CD14-positive monocyte (primary cell): ENCODE measurements at regions not wholly inside any gene's neighbourhood (a gene's known extent, or its start where the extent isn't known, plus 50 kb on each side); places are given as distances from the start of the nearest gene placed in this dataset.

Source experiments
- DNase-seq, 3 donors: peaks; one replicate each; pipeline ENCODE4 v3.0.0-alpha.2; 2011 to 2022
- H2AFZ ChIP-seq: 2 replicates; pipeline ENCODE4 v1.6.0; 2012; ENCODE audit warnings: mild to moderate bottlenecking, low read depth, low read length, inconsistent platforms; ENCODE audit not compliant: insufficient read depth, poor library complexity, severe bottlenecking
- H3K27ac ChIP-seq, 2 donors: 1 replicate in 1 of 2; 2 replicates in 1 of 2; pipeline ENCODE4 v1.5.1; 2012 to 2013; ENCODE audit warnings: low read length in 2 of 2, control low read depth in 1 of 2, inconsistent platforms in 1 of 2, low read depth in 1 of 2, mild to moderate bottlenecking in 1 of 2
- H3K27me3 ChIP-seq, 2 donors: one replicate each; pipeline versions ENCODE4 v1.6.0 to v1.6.1; 2011 to 2013; ENCODE audit warnings: low read length in 2 of 2; ENCODE audit not compliant: control insufficient read depth in 2 of 2, insufficient read depth in 2 of 2
- H3K36me3 ChIP-seq, 2 donors: replicated peaks in 1 of 2; 1 replicate in 1 of 2; 2 replicates in 1 of 2; pipeline versions ENCODE4 v1.5.1 to v1.6.1; 2012 to 2013; ENCODE audit warnings: low read length in 2 of 2, control low read depth in 1 of 2, inconsistent platforms in 1 of 2, mild to moderate bottlenecking in 1 of 2; ENCODE audit not compliant: insufficient read depth in 2 of 2, control insufficient read depth in 1 of 2
- H3K4me1 ChIP-seq, 2 donors: 1 replicate in 1 of 2; 2 replicates in 1 of 2; pipeline versions ENCODE4 v1.5.1 to v1.6.1; 2012 to 2013; ENCODE audit warnings: low read length in 2 of 2, control low read depth in 1 of 2, inconsistent platforms in 1 of 2, mild to moderate bottlenecking in 1 of 2, moderate library complexity in 1 of 2; ENCODE audit not compliant: insufficient read depth in 2 of 2, control insufficient read depth in 1 of 2
- H3K4me2 ChIP-seq: replicated peaks from 2 replicates; pipeline ENCODE3; 2012; ENCODE audit warnings: low read length, moderate library complexity, mild to moderate bottlenecking; ENCODE audit not compliant: poor library complexity, severe bottlenecking; ENCODE audit errors: extremely low read depth
- H3K4me3 ChIP-seq, 3 experiments: fragments of 200-600 bp in 1 of 3; sonication (generic) in 1 of 3; replicated peaks in 1 of 3; 1 replicate in 2 of 3; 2 replicates in 1 of 3; pipeline ENCODE4 v1.5.1; 2011 to 2013; ENCODE audit warnings: low read length in 3 of 3, mild to moderate bottlenecking in 3 of 3, control low read depth in 2 of 3, low read depth in 2 of 3, inconsistent platforms in 1 of 3, moderate library complexity in 1 of 3
- H3K79me2 ChIP-seq: 2 replicates; pipeline ENCODE4 v1.6.0; 2012; ENCODE audit warnings: mild to moderate bottlenecking, control low read depth, inconsistent platforms, low read length, moderate library complexity; ENCODE audit not compliant: insufficient read depth
- H3K9ac ChIP-seq: 2 replicates; pipeline ENCODE4 v1.6.0; 2017; ENCODE audit warnings: low read length, mild to moderate bottlenecking; ENCODE audit not compliant: insufficient read depth, poor library complexity, severe bottlenecking
- H3K9me3 ChIP-seq, 2 donors: replicated peaks in 1 of 2; 1 replicate in 1 of 2; 2 replicates in 1 of 2; pipeline versions ENCODE4 v1.5.1 to v1.6.1; 2012 to 2013; ENCODE audit warnings: low read length in 2 of 2, control low read depth in 1 of 2; ENCODE audit not compliant: control insufficient read depth in 1 of 2, insufficient read depth in 1 of 2
- H4K20me1 ChIP-seq: 2 replicates; pipeline ENCODE4 v1.6.0; 2012; ENCODE audit warnings: mild to moderate bottlenecking, low read length, control low read depth, moderate library complexity; ENCODE audit not compliant: insufficient read depth
- H3K27ac Mint-ChIP-seq, 7 donors: one replicate each; pipeline ENCODE4 v1.8.0; 2020; ENCODE audit warnings: mild to moderate bottlenecking in 7 of 7, mixed read lengths in 7 of 7, moderate library complexity in 6 of 7, inconsistent platforms in 2 of 7
- H3K27me3 Mint-ChIP-seq, 3 donors: one replicate each; pipeline ENCODE4 v1.8.0; 2021 to 2022; ENCODE audit warnings: low read depth in 3 of 3, mild to moderate bottlenecking in 3 of 3, mixed read lengths in 3 of 3, moderate library complexity in 3 of 3, inconsistent platforms in 1 of 3
- H3K36me3 Mint-ChIP-seq, 2 donors: one replicate each; pipeline ENCODE4 v1.8.0; 2020; ENCODE audit warnings: mixed read lengths in 2 of 2, inconsistent platforms in 1 of 2, mild to moderate bottlenecking in 1 of 2
- H3K4me1 Mint-ChIP-seq: one replicate; pipeline ENCODE4 v1.8.0; 2020; ENCODE audit warnings: mild to moderate bottlenecking, mixed read lengths
- H3K4me3 Mint-ChIP-seq, 2 donors: one replicate each; pipeline ENCODE4 v1.8.0; 2020; ENCODE audit warnings: mild to moderate bottlenecking in 2 of 2, mixed read lengths in 2 of 2, moderate library complexity in 1 of 2
- H3K9me3 Mint-ChIP-seq, 7 donors: one replicate each; pipeline ENCODE4 v1.8.0; 2020 to 2022; ENCODE audit warnings: mixed read lengths in 7 of 7, mild to moderate bottlenecking in 6 of 7, moderate library complexity in 6 of 7, inconsistent platforms in 2 of 7
- WGBS: methylation state at CpG from one replicate; pipeline ENCODE4 v1.1.5; 2013; ENCODE audit warnings: missing lambda C conversion rate; ENCODE audit not compliant: insufficient coverage; 5-methylcytosine and 5-hydroxymethylcytosine counted together
- intact Hi-C, 2 donors: fragments of 100-400 bp; cut with micrococcal nuclease; formaldehyde crosslinking; loops; one replicate each; pipeline versions ENCODE4 v1.15.0 to v1.15.1; 2023
- TF ChIP-seq, protein P1 (sequence below): fragments of 200-600 bp; IDR thresholded peaks from one replicate; pipeline ENCODE4 v1.8.0; 2022; ENCODE audit warnings: antibody characterized with exemption, mild to moderate bottlenecking

DNA sequence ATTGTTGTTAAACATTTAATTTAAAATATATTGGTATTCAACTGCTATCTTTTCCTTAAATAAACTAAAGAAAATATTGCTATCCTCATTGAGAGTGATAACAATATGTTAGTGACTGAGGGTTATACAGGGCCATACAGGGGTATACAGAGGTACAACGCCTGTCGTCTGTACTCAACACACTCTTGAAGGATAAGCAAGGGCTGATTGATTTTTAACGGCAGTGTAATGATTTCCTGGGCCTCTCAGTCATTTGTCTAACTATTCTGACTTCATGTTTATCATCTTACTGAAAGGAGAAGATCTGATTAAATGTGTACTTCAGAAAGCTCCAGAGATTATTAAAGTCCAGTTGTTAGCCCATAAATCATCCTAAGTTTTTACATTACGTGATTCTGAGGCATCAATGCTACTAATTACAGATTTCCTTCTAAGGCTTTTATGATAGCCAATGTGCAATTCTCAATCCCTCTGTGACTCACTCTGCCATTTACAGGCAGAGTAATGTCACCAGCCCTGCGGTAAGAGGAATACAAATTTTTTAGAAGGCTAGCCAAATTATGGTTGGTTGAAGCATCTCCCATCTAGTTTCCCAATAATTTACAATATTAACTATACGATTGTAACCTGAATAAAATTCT lies 893.0 kb upstream of the CHAC2 start:
- H3K36me3 Mint-ChIP-seq: no peaks in the 10 kb centered on the region
- no peaks in the 10 kb centered on the region for H3K4me1 Mint-ChIP-seq
- Histone ChIP-seq H2AFZ (no peak overlapping the region), H3K27me3 (no peaks in the 10 kb centered on the region), H3K9me3 (peaks cover 0 to 9% of the 10 kb centered on the region in 2 donors), H4K20me1 (no peaks in the 10 kb centered on the region), H3K4me2 (no peak overlapping the region), H3K79me2 (no peaks in the 10 kb centered on the region), H3K27ac (no peak overlapping the region), H3K4me3 (no peak overlapping the region), H3K36me3 (no peaks in the 10 kb centered on the region), H3K9ac (no peak overlapping the region), H3K4me1 (no peaks in the 10 kb centered on the region)
- DNase-seq: no peak
- TF ChIP-seq, protein P1, sequence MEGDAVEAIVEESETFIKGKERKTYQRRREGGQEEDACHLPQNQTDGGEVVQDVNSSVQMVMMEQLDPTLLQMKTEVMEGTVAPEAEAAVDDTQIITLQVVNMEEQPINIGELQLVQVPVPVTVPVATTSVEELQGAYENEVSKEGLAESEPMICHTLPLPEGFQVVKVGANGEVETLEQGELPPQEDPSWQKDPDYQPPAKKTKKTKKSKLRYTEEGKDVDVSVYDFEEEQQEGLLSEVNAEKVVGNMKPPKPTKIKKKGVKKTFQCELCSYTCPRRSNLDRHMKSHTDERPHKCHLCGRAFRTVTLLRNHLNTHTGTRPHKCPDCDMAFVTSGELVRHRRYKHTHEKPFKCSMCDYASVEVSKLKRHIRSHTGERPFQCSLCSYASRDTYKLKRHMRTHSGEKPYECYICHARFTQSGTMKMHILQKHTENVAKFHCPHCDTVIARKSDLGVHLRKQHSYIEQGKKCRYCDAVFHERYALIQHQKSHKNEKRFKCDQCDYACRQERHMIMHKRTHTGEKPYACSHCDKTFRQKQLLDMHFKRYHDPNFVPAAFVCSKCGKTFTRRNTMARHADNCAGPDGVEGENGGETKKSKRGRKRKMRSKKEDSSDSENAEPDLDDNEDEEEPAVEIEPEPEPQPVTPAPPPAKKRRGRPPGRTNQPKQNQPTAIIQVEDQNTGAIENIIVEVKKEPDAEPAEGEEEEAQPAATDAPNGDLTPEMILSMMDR: no peak
- no peaks in the 10 kb centered on the region for H3K27me3 Mint-ChIP-seq
- no peak overlapping the region for H3K27ac Mint-ChIP-seq
- intact Hi-C loops: no loop called here
- H3K9me3 Mint-ChIP-seq: peaks cover 3 to 7% (median 4%) of the 10 kb centered on the region in 7 donors
- H3K4me3 Mint-ChIP-seq: no peak overlapping the region
- 64% methylated on average over 3 of the region's 6 CpGs for WGBS

GRCh38 chr2:52862801-52863200 lies 904.8 kb upstream of the CHAC2 start:
- H3K27ac Mint-ChIP-seq: no peak overlapping the region
- Histone ChIP-seq H3K4me1 (no peaks in the 10 kb centered on the region), H3K9me3 (no peaks in the 10 kb centered on the region), H3K27ac (no peak overlapping the region), H3K36me3 (no peaks in the 10 kb centered on the region), H3K4me2 (no peak overlapping the region), H3K9ac (no peak overlapping the region), H4K20me1 (no peaks in the 10 kb centered on the region), H3K27me3 (no peaks in the 10 kb centered on the region), H3K79me2 (no peaks in the 10 kb centered on the region), H2AFZ (no peak overlapping the region), H3K4me3 (no peak overlapping the region)
- TF ChIP-seq, protein P1: no peak
- no peaks in the 10 kb centered on the region for H3K4me1 Mint-ChIP-seq
- WGBS: no CpG with 5 or more reads among the region's 3 CpGs
- H3K4me3 Mint-ChIP-seq: no peak overlapping the region
- no peak for DNase-seq
- peaks cover 0 to 4% (median 2%) of the 10 kb centered on the region in 7 donors for H3K9me3 Mint-ChIP-seq
- no peaks in the 10 kb centered on the region for H3K27me3 Mint-ChIP-seq
- H3K36me3 Mint-ChIP-seq: no peaks in the 10 kb centered on the region
- intact Hi-C loops: no loop called here
